Parathyroid adenoma (tissue), 2 donors: ENCODE measurements at regions not wholly inside any gene's neighbourhood (a gene's known extent, or its start where the extent isn't known, plus 50 kb on each side); places are given as distances from the start of the nearest gene placed in this dataset.

Experiments used
- H2AFZ ChIP-seq: fragments of 300-600 bp; sonication (generic); one replicate; pipeline ENCODE4 v1.7.0; 2017; ENCODE audit warnings: antibody characterized with exemption, mild to moderate bottlenecking
- H3K27ac ChIP-seq: fragments of 300-600 bp; sonication (generic); one replicate; pipeline ENCODE4 v1.7.0; 2017
- H3K27me3 ChIP-seq: fragments of 300-600 bp; sonication (generic); one replicate; pipeline ENCODE4 v1.7.0; 2017; ENCODE audit warnings: low read length; ENCODE audit not compliant: control insufficient read depth, insufficient read depth
- H3K36me3 ChIP-seq: fragments of 300-600 bp; sonication (generic); one replicate; pipeline ENCODE4 v1.7.0; 2017; ENCODE audit warnings: low read length; ENCODE audit not compliant: control insufficient read depth, insufficient read depth
- H3K4me1 ChIP-seq: fragments of 300-600 bp; sonication (generic); one replicate; pipeline ENCODE4 v1.7.0; 2017; ENCODE audit warnings: control low read depth
- H3K4me2 ChIP-seq: fragments of 300-600 bp; sonication (generic); one replicate; pipeline ENCODE4 v1.7.0; 2017; ENCODE audit warnings: low read length
- H3K4me3 ChIP-seq: fragments of 300-600 bp; sonication (generic); one replicate; pipeline ENCODE4 v1.7.0; 2017; ENCODE audit warnings: low read depth, low read length
- H3K79me2 ChIP-seq: fragments of 300-600 bp; sonication (generic); one replicate; pipeline ENCODE4 v1.7.0; 2017; ENCODE audit warnings: control low read depth
- H3K9ac ChIP-seq: fragments of 300-600 bp; sonication (generic); one replicate; pipeline ENCODE4 v1.7.0; 2017; ENCODE audit warnings: mild to moderate bottlenecking
- H3K9me3 ChIP-seq: fragments of 300-600 bp; sonication (generic); one replicate; pipeline ENCODE4 v1.7.0; 2017; ENCODE audit warnings: low read length; ENCODE audit not compliant: control insufficient read depth
- TF ChIP-seq, protein P1 (sequence below): fragments of 300-600 bp; sonication (generic); IDR thresholded peaks from one replicate; pipeline ENCODE4 v1.7.0; 2017; ENCODE audit warnings: antibody characterized with exemption, mild to moderate bottlenecking
- donor health status: primary hyperparathyroidism.

DNA sequence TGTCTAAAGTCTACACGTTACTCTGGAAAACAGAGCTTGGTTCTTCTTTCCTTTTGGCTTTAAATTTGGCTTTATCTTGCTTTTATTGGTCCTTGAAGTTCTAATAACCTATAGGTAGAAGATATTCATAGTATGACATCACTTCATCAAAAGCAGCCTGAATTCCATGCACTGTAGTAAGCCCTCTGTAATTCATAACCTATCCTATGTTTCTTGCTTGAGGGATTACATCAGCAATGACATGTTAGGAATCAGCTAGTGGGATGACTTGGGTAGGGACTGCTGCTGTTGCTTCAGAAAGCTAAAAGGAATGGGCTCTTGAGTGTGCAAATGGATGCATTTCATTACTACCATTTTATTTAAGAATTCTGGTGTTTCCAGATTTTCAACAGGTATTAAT, 184.9 kb downstream of the PTEN start:
- H3K36me3 ChIP-seq, result no peaks in the 10 kb centered on the region
- no peak overlapping the region for H3K27ac ChIP-seq
- no peak overlapping the region for H3K4me3 ChIP-seq
- H2AFZ ChIP-seq, result no peak overlapping the region
- no peaks in the 10 kb centered on the region for H3K27me3 ChIP-seq
- no peaks in the 10 kb centered on the region for H3K9me3 ChIP-seq
- TF ChIP-seq, protein P1, sequence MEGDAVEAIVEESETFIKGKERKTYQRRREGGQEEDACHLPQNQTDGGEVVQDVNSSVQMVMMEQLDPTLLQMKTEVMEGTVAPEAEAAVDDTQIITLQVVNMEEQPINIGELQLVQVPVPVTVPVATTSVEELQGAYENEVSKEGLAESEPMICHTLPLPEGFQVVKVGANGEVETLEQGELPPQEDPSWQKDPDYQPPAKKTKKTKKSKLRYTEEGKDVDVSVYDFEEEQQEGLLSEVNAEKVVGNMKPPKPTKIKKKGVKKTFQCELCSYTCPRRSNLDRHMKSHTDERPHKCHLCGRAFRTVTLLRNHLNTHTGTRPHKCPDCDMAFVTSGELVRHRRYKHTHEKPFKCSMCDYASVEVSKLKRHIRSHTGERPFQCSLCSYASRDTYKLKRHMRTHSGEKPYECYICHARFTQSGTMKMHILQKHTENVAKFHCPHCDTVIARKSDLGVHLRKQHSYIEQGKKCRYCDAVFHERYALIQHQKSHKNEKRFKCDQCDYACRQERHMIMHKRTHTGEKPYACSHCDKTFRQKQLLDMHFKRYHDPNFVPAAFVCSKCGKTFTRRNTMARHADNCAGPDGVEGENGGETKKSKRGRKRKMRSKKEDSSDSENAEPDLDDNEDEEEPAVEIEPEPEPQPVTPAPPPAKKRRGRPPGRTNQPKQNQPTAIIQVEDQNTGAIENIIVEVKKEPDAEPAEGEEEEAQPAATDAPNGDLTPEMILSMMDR, result no peak
- no peak overlapping the region for H3K4me2 ChIP-seq
- no peaks in the 10 kb centered on the region for H3K79me2 ChIP-seq
- no peaks in the 10 kb centered on the region for H3K4me1 ChIP-seq
- H3K9ac ChIP-seq, result no peak overlapping the region

DNA sequence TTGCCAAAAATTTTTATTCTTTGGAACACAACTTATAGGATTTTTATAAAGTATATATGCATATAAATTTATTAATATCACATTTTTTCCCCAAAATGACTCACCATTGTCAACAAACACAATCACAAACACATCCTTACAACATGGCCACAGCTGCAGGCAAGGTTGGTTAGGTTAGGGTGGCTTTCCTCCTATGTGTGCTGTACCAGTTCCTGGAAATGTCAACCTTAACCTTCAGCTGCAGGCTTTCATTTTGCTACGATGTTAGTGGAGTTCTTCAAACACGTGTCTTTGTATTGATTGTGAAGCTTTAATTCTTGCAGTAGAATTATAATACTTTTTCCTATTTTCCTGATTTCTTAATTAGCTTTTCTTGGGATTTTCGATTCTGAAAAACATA, 185.8 kb downstream of the PTEN start:
- no peak overlapping the region for H3K4me2 ChIP-seq
- no peak overlapping the region for H3K4me3 ChIP-seq
- no peak overlapping the region for H3K27ac ChIP-seq
- H2AFZ ChIP-seq, result no peak overlapping the region
- H3K9ac ChIP-seq, result no peak overlapping the region
- no peaks in the 10 kb centered on the region for H3K4me1 ChIP-seq
- no peaks in the 10 kb centered on the region for H3K36me3 ChIP-seq
- TF ChIP-seq, protein P1, result no peak
- no peaks in the 10 kb centered on the region for H3K27me3 ChIP-seq
- H3K79me2 ChIP-seq, result no peaks in the 10 kb centered on the region
- H3K9me3 ChIP-seq, result no peaks in the 10 kb centered on the region

DNA sequence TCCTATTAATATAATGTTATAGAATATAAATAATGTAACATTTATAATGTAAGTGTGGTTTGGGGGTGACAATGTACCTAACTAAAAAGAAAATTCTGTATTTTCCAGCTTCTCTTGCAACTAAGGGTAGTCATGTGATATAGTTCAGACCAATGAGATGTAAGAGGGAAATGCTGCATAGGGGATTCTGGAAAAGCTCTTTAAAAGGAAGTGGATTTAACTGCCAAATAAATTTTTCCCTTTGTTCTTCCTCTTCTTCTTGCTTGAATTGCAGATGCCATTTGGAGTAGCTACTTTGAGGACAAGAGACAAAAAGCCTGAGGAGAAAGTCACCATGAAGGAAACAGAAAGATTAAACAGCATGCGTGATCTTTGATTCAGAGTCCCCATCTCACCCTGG, 194.3 kb downstream of the PTEN start:
- Histone ChIP-seq H3K36me3 (no peaks in the 10 kb centered on the region), H3K9ac (no peak overlapping the region), H3K9me3 (no peaks in the 10 kb centered on the region), H3K27ac (no peak overlapping the region), H3K4me1 (no peaks in the 10 kb centered on the region), H3K79me2 (no peaks in the 10 kb centered on the region), H3K27me3 (no peaks in the 10 kb centered on the region), H3K4me2 (no peak overlapping the region), H2AFZ (no peak overlapping the region), H3K4me3 (no peak overlapping the region)
- TF ChIP-seq, protein P1, result no peak

DNA sequence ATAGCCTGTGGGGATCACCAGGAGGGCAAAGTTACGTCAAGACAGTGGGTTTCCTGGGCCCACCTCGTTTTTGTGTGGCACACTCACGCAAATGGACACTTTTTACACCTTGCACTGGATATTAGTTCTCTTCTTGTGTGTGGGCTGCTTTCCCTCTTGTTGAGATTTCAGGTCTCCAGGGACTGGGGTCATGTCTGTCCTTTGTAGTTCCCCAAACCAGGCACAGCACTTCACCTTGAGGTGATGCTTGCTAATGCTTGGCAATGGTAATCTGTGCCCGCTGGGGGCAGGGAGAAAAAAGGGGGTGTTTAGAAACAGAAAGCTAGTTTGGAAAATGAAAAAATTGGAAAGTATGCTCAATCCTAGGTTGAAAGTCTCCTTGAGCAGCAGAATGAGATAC, 195.3 kb downstream of the PTEN start:
- H3K9me3 ChIP-seq, result no peaks in the 10 kb centered on the region
- H3K4me2 ChIP-seq, result no peak overlapping the region
- no peaks in the 10 kb centered on the region for H3K79me2 ChIP-seq
- no peak overlapping the region for H3K4me3 ChIP-seq
- H2AFZ ChIP-seq, result no peak overlapping the region
- H3K36me3 ChIP-seq, result no peaks in the 10 kb centered on the region
- no peak overlapping the region for H3K27ac ChIP-seq
- no peaks in the 10 kb centered on the region for H3K27me3 ChIP-seq
- no peak overlapping the region for H3K9ac ChIP-seq
- H3K4me1 ChIP-seq, result peaks cover 3% of the 10 kb centered on the region
- TF ChIP-seq, protein P1, result no peak

DNA sequence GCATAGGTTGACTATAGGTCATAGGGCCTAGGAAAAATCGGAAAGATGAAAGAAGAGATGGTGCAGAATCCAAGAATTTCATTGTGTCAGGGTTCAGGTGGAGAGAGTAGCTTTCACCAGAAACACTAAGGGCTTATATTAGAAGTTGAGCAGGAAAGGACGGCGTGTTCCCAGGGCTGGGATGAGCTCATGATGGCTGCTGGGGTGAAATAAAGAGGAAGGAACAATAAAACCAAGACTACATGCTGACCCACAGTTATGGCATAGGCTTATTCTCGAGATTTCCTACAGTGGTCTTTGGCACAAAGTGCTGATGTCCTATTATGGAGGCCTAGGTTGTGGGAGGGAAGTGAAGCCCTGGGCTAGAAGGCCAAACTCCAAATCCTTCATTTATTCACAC, 195.8 kb downstream of the PTEN start:
- H3K9me3 ChIP-seq, result no peaks in the 10 kb centered on the region
- H3K79me2 ChIP-seq, result no peaks in the 10 kb centered on the region
- H3K4me3 ChIP-seq, result no peak overlapping the region
- no peak overlapping the region for H3K27ac ChIP-seq
- no peaks in the 10 kb centered on the region for H3K27me3 ChIP-seq
- H3K4me1 ChIP-seq, result peaks cover 3% of the 10 kb centered on the region
- no peak overlapping the region for H3K9ac ChIP-seq
- TF ChIP-seq, protein P1, result no peak
- H3K4me2 ChIP-seq, result no peak overlapping the region
- no peak overlapping the region for H2AFZ ChIP-seq
- no peaks in the 10 kb centered on the region for H3K36me3 ChIP-seq
